IPS-11a (cell line): ENCODE measurements at regions not wholly inside any gene's neighbourhood (a gene's known extent, or its start where the extent isn't known, plus 50 kb on each side); places are given as distances from the start of the nearest gene placed in this dataset.

ENCODE experiments used
- H3K4me3 ChIP-seq: one replicate; pipeline ENCODE4 v1.5.1; 2013; ENCODE audit warnings: low read depth, low read length, control low read depth

DNA sequence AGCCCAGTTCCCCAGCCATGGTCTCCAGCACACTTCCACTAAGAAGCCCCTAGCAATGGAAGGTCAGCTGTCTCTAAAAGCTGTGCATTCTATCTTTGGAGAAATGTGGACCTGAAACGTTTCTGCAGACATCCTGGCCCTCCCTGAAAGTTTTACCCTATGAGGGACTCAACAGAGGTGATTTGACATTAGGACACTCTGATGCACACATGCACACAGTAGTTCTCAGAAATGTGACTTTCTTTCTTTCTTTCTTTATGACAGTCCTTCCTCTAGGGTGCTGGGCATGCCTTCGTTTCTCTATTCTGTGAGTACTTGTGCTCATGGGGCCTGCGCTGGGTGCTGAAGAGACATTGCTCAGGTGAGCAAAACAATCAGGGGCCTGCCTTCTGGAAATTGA lies 857.3 kb downstream of the RNF144A start:
- H3K4me3 ChIP-seq = no peak overlapping the region

DNA sequence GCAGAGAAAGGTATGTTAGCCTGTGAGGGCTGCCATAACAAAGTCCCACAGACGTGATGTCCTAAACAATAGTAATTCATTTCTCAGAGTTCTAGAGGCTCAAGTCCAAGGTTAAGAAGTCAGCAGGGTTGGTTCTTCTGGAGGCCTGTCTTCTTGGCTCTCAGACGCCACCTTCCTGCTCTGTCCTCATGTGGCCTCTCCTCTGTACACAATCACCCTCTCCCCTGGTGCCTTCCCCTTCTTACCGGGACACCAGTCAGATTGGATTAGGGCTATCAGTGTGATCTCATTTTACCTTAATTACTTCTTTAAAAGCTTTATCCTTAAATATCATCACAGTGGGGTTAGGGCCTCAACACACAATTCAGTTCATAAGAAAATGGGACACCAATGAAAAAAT lies 860.5 kb downstream of the RNF144A start:
- no peak overlapping the region for H3K4me3 ChIP-seq

DNA sequence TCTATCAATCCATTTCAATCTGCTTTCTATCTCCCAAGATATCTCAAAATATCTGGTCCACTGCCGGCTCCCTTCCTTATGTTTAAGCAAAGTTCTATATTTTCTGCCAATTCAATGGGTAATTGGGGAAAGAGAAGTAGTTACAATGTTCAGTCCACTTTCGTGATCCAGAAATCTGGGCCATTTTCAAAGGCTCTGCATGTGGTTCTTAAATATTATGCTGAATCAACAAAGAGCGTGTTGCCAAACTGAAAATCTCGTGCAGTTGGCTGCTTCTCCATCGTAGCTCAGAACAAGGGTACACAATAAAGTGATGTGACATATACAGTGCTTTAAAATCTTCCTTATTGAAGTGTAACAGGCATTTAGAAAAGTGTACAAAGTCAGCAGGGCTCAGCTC lies 863.1 kb downstream of the RNF144A start:
- H3K4me3 ChIP-seq = no peak overlapping the region

DNA sequence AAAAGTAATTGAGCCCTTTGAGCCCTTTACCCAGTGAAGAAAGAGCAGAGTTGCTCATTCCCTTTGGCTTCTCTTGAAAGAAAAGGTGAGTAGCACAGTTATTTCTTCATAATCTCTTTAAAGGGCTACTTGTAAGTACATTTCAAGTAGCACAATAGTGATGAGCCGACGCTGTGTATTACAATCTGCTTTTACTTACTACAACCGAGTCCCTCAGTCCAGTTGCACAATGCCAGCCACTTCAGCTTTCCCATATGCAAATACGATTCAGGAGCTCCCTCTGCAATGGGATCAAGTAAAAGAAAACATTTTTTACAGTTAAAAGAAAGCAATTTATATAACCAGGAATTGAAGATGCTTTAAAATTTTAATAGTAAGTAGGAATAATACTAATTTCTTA lies 868.5 kb downstream of the RNF144A start:
- no peak overlapping the region for H3K4me3 ChIP-seq

DNA sequence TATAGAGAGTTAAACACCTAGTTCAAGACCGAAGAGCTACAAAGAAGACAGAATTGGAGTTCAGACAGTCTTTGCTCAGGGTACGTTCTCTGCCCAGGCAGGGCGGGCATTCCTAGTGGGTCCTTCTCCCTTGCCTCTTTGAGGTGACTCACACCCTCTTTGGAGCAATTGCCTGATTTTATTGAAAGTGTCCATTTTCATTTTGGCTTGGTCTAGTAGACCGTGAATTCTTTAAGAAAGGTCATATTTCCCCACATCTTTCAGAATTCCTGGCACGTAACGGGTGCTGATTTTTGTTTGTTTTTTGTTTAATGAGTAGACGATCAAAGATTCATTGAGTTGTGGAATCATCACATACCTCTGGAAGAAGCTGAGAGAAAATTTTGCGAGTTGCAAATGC lies 871.5 kb downstream of the RNF144A start:
- no peak overlapping the region for H3K4me3 ChIP-seq

DNA sequence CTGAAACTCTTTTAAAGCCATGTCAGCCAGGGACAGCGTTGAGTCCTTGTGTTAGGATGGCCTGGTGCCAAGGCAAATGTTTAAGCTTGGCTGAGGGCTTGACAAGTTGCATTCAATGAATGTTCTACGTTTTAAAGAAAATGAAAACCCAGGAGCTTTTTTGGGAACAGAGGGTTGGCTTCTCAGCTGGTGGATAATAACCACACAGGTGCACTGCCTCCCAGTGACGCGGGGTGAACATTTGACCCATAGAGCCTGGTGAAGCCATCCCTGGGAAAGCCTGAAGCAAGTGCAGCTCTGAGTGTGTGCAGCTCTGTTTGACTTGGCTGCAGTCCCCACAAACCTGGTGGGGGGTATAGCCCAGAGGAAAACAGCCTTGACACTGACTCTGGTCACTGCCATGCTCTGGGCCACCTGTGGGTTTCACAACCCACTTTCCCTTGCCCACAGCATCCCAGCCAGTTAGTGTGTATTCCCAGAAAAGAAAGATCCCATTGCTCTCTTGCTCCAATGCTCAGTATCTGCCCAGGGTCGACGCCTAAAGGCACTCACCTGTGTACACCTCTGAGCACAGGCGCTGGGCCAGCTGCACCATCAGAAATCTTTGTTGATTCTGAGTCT lies 874.9 kb downstream of the RNF144A start:
- H3K4me3 ChIP-seq = no peak overlapping the region

DNA sequence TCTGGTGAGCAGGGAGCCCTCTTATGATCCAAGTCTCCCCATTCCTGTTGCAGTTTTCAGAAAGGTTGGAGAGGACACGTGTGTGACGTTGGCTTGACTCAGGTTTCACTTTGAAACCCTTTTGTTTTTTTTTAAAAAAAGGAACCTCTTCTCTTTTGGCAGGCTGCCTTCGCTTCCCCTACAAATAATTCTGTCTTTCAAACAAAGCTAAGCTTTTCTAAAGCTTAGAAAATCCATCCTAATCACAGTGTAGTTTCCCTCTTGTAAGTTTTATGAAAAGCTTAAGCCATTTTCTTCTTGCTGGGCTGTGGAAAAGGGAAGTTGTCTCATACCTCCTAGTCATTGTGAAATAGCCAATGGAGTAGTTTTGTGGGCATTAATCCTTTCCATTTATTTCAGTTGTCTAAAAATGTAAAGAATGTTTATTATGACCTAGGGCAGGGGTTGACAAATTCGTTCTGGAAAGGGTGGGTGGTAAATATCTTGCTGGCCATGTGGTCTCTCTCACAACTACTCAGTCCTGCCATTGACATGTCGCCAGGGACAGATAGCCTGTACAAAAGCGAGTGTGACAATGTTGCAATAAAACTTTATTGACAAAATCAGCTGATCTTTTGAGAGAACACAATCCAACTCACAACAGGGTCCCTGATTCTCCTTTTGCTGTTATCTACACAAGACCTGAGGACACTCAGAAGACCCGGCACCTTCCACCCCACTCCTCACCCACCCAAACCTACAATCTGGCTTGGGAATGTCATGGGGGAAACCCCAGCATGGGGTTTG lies 878.8 kb downstream of the RNF144A start:
- no peak overlapping the region for H3K4me3 ChIP-seq

DNA sequence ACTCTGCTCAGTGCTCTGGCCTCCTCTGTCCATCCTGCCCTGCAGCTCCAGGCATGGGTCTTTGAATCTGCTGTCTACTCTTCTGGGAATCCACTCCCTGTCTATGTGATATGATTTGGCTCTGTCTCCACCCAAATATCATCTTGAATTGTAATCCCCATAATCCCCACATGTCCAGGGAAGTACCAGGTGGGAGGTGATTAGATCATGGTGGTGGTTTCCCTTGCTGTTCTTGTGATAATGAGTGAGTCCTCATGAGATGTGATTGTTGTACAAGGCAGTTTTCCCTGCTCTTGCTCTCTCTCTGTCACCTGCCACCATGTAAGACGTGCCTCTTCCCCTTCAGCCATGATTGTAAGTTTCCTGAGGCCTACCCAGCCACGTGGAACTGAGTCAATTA lies 881.8 kb upstream of the ID2 start:
- no peak overlapping the region for H3K4me3 ChIP-seq

DNA sequence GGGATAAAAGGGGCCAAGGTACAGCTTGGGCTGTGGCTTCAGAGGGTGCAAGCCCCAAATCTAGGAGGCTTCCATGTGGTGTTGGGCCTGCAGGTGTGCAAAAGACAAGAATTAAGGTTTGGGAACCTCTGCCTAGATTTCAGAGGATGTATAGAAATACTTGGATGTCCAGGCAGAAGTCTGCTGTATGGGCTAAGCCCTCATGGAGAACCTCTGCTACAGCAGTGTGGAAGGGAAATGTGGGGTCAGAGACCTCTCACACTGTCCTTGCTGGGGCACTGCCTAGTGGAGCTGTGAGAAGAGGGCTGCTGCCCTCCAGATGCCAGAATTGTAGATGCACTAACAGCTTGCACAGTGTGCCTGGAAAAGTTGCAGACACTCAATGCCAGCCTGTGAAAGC lies 880.6 kb upstream of the ID2 start:
- no peak overlapping the region for H3K4me3 ChIP-seq

DNA sequence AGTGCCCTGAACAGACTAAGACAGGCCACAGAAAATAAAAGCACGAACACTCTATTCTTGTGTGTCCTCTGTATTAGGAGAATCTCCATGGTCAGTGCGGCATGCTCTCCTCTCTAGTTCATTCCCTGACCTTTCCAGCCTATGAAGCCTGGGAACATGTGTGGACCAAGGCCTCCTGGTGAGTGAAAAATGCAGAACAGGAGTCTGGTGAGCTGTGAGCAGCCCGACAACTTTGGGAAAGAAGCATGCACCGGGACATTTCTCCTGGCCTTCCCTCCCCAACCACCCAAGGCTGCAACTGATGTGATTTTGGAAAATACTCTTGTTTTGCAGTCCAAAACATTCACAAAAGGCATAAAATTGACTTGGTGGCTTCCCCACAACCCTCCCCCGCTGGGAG lies 878.3 kb upstream of the ID2 start:
- H3K4me3 ChIP-seq = no peak overlapping the region

DNA sequence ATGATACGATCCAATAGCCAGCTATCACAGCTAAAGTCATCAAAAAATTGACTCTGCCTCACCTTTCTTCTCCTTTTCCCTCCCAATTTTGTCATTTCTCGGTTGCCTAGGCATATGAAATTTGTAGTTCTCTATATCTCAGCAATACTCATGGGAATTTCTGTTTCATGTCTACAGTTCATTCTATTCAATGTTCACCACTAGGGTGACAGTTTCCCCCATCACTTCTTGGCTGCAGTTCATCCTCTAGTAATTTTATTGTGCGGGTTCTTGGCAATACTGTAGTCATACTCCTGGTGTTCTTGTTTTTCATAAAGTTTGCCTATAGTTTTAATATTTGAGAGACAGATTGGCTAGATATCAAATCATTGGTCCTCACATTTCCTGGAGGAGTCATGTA lies 872.2 kb upstream of the ID2 start:
- H3K4me3 ChIP-seq = no peak overlapping the region

DNA sequence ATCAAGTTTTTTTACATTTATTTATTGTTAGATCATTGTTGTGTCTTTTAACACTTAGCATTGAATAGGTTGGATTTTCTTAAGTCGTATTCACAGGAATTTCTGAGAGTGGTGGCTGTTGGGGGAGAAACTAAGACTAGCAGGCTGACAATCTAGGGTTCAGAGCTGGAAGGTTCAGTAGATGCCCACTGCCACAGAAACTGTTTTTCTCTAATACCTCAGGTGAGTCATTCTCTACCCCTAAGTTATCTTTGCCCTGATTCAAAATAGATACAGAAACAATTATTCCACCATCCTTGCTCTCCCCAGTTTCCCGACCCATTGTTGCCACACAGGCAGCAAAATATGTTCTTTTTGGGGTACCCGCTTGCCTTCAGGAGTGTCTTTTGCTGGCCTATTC lies 870.8 kb upstream of the ID2 start:
- no peak overlapping the region for H3K4me3 ChIP-seq

DNA sequence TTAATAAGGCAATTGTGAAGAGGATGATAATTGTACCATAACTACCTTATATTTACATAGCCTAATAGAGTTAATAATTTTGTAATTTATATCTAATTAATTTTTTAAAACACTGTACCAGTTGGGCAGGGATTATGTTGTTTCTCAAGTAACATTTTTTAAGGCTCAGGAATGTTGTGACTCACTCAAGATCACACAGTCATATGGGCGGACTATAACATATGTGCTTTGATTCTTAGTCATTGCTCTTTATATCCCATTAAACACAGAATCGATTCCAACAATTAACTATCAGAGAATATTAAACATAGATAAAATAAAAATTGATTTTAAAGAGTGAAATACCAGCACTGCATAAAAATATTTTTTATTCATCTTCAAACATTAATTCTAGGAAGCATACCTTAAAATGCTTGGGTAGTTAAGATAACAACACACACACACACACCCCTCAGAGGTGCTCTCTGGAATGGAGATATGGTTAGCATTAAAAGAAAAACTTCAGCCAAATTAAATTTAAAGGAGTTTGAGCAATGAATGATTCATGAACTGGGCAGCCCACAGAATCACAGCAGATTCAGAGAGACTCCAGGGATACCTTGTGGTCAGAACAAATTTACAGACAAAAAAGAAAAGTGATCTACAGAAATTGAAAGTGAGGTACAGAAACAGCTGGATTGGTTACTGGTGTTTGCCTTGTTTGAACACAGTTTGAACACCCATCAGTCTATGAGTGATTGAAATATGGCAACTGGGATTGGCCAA lies 869.4 kb upstream of the ID2 start:
- no peak overlapping the region for H3K4me3 ChIP-seq

DNA sequence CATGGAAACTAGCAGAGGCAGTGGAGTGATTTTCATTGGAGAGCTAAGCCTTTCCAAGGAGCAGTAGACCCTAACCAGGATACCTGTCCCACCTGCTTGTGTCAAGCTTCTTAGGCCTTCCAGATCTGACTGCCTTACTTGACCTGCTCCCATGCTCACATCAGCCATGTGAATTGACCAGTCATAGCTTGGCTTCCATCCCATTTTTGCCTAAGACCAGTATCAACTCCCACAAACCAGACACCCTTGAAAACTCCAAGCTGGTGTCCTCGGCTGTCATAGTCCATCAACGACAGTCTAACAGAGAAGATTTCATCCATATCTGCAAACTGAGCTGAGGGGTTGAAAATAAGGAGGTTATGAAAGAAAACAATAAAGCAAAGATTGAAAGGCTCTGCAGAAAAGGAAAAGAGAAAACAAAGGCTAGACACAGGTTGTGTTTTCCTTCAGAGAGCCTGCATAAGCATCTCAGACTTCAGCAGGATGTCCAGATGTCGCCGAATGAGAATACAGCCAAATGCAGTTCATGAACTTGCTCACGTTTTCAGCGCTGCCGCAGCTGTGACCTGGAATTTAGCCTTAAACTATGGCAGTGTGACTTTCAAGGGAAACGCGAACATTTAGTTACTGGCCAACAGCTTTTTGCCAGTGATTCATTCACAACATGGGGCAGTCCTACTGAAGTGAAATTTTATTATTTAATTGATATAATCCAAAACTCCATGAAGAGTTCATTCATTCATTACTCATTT lies 868.1 kb upstream of the ID2 start:
- H3K4me3 ChIP-seq = no peak overlapping the region

DNA sequence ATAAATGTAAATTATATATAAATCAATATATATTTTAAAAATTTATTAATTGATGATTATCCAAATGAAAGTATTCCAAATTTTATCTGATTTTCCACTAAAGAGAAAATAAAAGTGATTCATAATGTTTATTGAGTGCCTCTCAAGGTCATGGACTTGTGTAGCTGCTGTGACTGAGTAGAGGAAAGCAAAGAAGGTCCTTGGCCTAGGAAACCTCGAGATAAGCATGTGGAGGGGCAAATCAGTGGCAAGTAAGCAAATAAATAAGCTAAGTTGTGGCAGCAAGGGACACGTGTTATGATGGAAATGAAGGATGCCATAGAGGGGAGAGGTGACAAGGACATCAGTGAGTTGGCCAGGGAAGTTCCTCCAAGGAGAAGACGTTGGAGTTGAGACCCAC lies 866.1 kb upstream of the ID2 start:
- no peak overlapping the region for H3K4me3 ChIP-seq

DNA sequence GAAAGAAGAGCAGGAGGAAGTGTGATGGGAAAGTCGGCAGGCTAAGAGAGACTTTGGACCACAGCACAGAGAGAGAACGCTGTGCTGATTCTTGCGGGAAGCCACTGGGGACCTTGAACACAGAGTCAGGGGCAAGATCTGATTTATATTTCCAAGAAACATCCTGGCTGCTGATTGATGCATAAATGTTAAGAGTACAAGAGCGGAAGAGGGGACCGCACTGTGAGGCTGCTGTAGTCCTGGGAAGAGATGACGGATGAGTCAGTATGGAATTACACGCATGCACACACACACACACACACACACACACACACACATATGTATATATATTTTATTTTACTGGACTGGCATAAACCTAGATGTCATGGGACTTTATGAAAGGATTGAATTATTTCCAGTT lies 865.6 kb upstream of the ID2 start:
- no peak overlapping the region for H3K4me3 ChIP-seq

DNA sequence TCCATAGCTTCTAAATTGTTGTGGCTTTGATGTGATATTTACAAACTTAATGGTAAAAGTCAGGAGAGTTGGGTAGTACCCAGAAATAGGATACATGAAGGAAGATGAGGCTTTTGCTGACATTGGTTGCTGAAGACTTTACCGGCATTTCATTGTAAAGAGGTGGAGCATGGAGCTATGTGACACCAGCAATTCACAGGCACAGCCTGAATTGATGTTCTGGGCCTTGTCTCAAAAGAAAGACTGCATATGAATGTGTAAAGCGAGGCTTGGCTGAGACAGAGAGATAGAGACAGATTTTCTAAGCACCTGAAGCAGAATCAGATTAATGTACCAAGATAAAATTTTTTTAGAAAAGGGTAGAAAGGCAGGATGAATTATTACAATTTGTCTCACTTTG lies 864.9 kb upstream of the ID2 start:
- H3K4me3 ChIP-seq = no peak overlapping the region

DNA sequence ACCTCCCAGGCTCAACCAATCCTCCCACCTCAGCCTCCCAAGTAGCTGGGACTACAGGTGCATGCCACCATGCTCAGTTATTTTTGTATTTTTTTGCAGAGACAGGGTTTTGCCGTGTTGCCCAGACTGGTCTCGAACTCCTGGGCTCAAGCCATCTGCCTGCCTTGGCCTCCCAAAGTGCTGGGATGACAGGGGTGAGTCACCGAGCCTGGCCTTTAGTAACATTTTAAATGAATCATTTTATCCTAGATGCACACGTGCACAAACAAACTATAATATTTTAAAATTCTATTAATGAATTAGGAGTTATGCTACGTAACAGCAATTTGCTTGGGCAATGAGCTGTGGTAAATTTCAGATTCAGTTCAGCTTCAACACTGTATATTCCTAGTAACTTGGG lies 862.5 kb upstream of the ID2 start:
- no peak overlapping the region for H3K4me3 ChIP-seq

DNA sequence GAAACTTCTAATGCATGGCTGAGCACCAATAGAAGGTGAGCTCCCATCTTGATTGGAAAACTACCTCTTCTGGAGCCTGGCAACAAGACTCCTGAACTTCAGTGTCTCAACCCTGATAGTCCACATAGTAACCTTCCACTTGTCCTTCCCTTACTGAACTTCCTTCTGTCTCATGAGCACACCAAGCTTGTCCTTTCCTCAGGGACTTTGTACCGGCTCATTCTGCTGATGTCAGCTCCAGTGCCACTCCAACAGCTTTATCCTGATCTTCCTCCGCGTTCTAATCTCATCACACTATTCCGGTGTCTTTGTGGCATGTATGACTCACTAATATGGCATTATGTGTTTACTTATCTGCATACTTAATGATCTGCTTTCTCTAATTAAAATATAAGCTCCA lies 862.0 kb upstream of the ID2 start:
- H3K4me3 ChIP-seq = no peak overlapping the region

DNA sequence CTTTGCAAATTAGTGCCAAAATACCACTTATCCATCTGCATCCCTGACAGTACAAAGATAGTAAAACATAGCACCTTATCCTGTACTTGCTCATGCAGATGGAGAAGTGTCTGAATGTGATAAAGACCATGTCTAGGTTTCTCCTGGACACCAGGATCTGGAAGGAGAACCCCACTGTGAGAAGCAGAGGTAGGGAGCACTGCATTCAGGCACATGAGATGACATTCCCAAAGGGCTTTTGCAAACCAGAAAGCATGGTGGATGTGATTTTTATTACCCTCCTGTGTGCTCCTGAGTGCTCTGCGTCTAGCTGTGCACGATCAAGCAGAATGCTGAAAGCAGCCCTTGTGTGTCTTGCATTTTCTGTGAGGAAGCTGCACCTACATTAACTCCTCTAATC lies 857.6 kb upstream of the ID2 start:
- no peak overlapping the region for H3K4me3 ChIP-seq

DNA sequence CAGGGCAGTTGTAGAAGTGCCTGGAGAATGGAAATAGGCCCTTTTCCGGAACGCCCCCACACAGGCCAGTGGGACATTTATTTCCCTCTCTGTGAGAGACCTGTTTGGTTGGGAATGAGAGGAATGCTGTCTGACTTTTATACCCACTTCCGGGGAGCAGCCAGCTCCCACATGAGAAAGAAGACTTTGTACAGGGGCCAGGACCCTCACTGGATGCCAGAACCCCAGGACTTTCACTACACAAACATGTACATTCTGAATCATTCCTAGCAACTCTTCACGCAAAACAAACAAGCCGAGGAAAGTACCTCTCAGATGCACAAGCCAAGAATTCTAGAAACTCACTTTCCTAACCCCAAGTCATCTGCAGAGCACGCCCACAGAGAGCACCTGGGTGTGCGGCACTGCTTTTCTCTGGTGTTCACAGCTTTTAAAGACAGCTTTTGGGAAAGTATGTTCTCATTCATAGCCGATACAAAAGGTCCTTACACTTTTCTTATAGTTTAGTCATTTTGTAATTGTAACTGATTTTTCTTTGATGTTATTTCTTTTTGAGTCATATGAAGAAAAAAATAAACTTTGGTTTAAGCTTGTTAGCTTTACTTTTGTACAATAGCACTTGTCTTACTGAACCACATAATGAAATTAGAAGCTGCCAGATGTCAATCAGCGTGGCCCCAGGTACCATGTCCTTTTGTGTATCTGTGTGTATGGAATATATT lies 856.1 kb upstream of the ID2 start:
- H3K4me3 ChIP-seq = no peak overlapping the region
